ENCODE measurements at regions not wholly inside any gene's neighbourhood (a gene's known extent, or its start where the extent isn't known, plus 50 kb on each side); places are given as distances from the start of the nearest gene placed in this dataset.

GRCh38 chr18:51857989-51858388, 482.0 kb upstream of the DCC start:
- intact Hi-C loops (cut with DNase I) = no loop called here

GRCh38 chr18:51861046-51861445, 479.0 kb upstream of the DCC start:
- DNase-seq (ENCODE audit: low spot score) = no peak
- intact Hi-C loops (cut with DNase I) = no loop called here

More at GRCh38 chr18:51857989-51858388, 482.0 kb upstream of the DCC start:
- no peak for DNase-seq (ENCODE audit: low spot score)

- no peak for DNase-seq (ENCODE audit: low spot score)
- intact Hi-C loops (cut with DNase I) = no loop called here
Measured at GRCh38 chr18:51862051-51862715, 477.8 kb upstream of the DCC start.

- intact Hi-C loops (cut with DNase I) = no loop called here
- DNase-seq (ENCODE audit: low spot score) = no peak
Measured at GRCh38 chr18:51864219-51864965, 475.6 kb upstream of the DCC start.

- intact Hi-C loops (cut with DNase I) = no loop called here
- DNase-seq (ENCODE audit: low spot score) = no peak
Measured at GRCh38 chr18:51865538-51865937, 474.5 kb upstream of the DCC start.

- DNase-seq (ENCODE audit: low spot score) = no peak
- intact Hi-C loops (cut with DNase I) = no loop called here
Measured at GRCh38 chr18:51867767-51868166, 472.2 kb upstream of the DCC start.

GRCh38 chr18:51878724-51879123, 461.3 kb upstream of the DCC start:
- intact Hi-C loops (cut with DNase I) = no loop called here
- no peak for DNase-seq (ENCODE audit: low spot score)

- intact Hi-C loops (cut with DNase I) = no loop called here
- no peak for DNase-seq (ENCODE audit: low spot score)
Measured at GRCh38 chr18:51879329-51879728, 460.7 kb upstream of the DCC start.

GRCh38 chr18:51881394-51881793, 458.6 kb upstream of the DCC start:
- DNase-seq (ENCODE audit: low spot score) = no peak
- intact Hi-C loops (cut with DNase I) = no loop called here

GRCh38 chr18:51884039-51884438, 456.0 kb upstream of the DCC start:
- intact Hi-C loops (cut with DNase I) = no loop called here
- DNase-seq (ENCODE audit: low spot score) = no peak

- intact Hi-C loops (cut with DNase I) = no loop called here
- no peak for DNase-seq (ENCODE audit: low spot score)
Measured at GRCh38 chr18:51890762-51891161, 449.2 kb upstream of the DCC start.

GRCh38 chr18:51891876-51892275, 448.1 kb upstream of the DCC start:
- no peak for DNase-seq (ENCODE audit: low spot score)
- intact Hi-C loops (cut with DNase I) = no loop called here

GRCh38 chr18:51897884-51898283, 442.1 kb upstream of the DCC start:
- DNase-seq (ENCODE audit: low spot score) = no peak

GRCh38 chr18:51907687-51908597, 432.1 kb upstream of the DCC start:
- no peak for DNase-seq (ENCODE audit: low spot score)
- intact Hi-C loops (cut with DNase I) = no loop called here

More at GRCh38 chr18:51897884-51898283, 442.1 kb upstream of the DCC start:
- intact Hi-C loops (cut with DNase I) = no loop called here

GRCh38 chr18:51908598-51908944, 431.4 kb upstream of the DCC start:
- intact Hi-C loops (cut with DNase I) = no loop called here

GRCh38 chr18:51911584-51911983, 428.4 kb upstream of the DCC start:
- intact Hi-C loops (cut with DNase I) = no loop called here
- DNase-seq (ENCODE audit: low spot score) = no peak

More at GRCh38 chr18:51908598-51908944, 431.4 kb upstream of the DCC start:
- no peak for DNase-seq (ENCODE audit: low spot score)

GRCh38 chr18:51912381-51912780, 427.6 kb upstream of the DCC start:
- no peak for DNase-seq (ENCODE audit: low spot score)
- intact Hi-C loops (cut with DNase I) = no loop called here

- DNase-seq (ENCODE audit: low spot score) = no peak
- intact Hi-C loops (cut with DNase I) = no loop called here
Measured at GRCh38 chr18:51915176-51915575, 424.8 kb upstream of the DCC start.

- no peak for DNase-seq (ENCODE audit: low spot score)
- intact Hi-C loops (cut with DNase I) = no loop called here
Measured at GRCh38 chr18:51921862-51922261, 418.1 kb upstream of the DCC start.

GRCh38 chr18:51933903-51934302, 406.1 kb upstream of the DCC start:
- intact Hi-C loops (cut with DNase I) = no loop called here
- DNase-seq (ENCODE audit: low spot score) = no peak
